Aorta (tissue), 5 donors: ENCODE measurements at regions not wholly inside any gene's neighbourhood (a gene's known extent, or its start where the extent isn't known, plus 50 kb on each side); places are given as distances from the start of the nearest gene placed in this dataset.
"Not testable (repeated sequence)": the region's sequence is repeated elsewhere in the genome, so short reads cannot be mapped to it uniquely, and the experiment has no call there.

ENCODE experiments used
- ATAC-seq: fragments of 200-7000 bp; cut with Tn5 transposase; one replicate; pipeline ENCODE4 v1.9.1; 2022; ENCODE audit warnings: moderate library complexity; ENCODE audit not compliant: low FRiP score
- DNase-seq, 2 donors: peaks; one replicate each; pipeline ENCODE4 v3.0.0-alpha.2; 2020
- H3K27ac ChIP-seq, 2 donors: one replicate each; pipeline ENCODE4 v1.5.1; 2013; ENCODE audit warnings: low read length in 2 of 2, mild to moderate bottlenecking in 2 of 2, moderate library complexity in 2 of 2, control low read depth in 1 of 2, inconsistent platforms in 1 of 2, low read depth in 1 of 2
- H3K27me3 ChIP-seq, 2 donors: one replicate each; pipeline ENCODE4 v1.6.1; 2013; ENCODE audit warnings: control low read depth in 1 of 2, low read length in 1 of 2, mild to moderate bottlenecking in 1 of 2, moderate library complexity in 1 of 2; ENCODE audit not compliant: insufficient read depth in 2 of 2, control insufficient read depth in 1 of 2
- H3K36me3 ChIP-seq, 2 donors: one replicate each; pipeline ENCODE4 v1.6.1; 2013; ENCODE audit warnings: control low read depth in 1 of 2, low read length in 1 of 2, mild to moderate bottlenecking in 1 of 2; ENCODE audit not compliant: insufficient read depth in 2 of 2, control insufficient read depth in 1 of 2
- H3K4me1 ChIP-seq, 2 donors: one replicate each; pipeline ENCODE4 v1.6.1; 2013; ENCODE audit warnings: low read length in 2 of 2, control low read depth in 1 of 2, mild to moderate bottlenecking in 1 of 2, moderate library complexity in 1 of 2; ENCODE audit not compliant: insufficient read depth in 2 of 2, control insufficient read depth in 1 of 2
- H3K4me3 ChIP-seq, 2 donors: one replicate each; pipeline ENCODE4 v1.5.1; 2013; ENCODE audit warnings: low read length in 2 of 2, control low read depth in 1 of 2, mild to moderate bottlenecking in 1 of 2
- H3K9me3 ChIP-seq: one replicate; pipeline ENCODE4 v1.6.1; 2013; ENCODE audit warnings: mild to moderate bottlenecking, low read length; ENCODE audit not compliant: control insufficient read depth
- WGBS, 2 donors: extraction: QIAGEN DNeasy Blood & Tissue Kit; methylation state at CpG; one replicate each; pipeline ENCODE4 v1.1.7; 2013; 5-methylcytosine and 5-hydroxymethylcytosine counted together
- intact Hi-C, 2 donors: fragments of 100-400 bp; cut with DNase I; formaldehyde crosslinking; loops; one replicate each; pipeline versions ENCODE4 v1.14.2 to v1.15.0; 2022
- donor health status: healthy with polysubstance abuse.
- donor health status: Bipolar disorder and iron deficiency.
- donor health status: DM: no; HTN: no; CAD: no.
- donor health status: DM: no; HTN: no; CAD: no.
- donor health status: DM: yes; HTN: yes; CAD: no.

DNA sequence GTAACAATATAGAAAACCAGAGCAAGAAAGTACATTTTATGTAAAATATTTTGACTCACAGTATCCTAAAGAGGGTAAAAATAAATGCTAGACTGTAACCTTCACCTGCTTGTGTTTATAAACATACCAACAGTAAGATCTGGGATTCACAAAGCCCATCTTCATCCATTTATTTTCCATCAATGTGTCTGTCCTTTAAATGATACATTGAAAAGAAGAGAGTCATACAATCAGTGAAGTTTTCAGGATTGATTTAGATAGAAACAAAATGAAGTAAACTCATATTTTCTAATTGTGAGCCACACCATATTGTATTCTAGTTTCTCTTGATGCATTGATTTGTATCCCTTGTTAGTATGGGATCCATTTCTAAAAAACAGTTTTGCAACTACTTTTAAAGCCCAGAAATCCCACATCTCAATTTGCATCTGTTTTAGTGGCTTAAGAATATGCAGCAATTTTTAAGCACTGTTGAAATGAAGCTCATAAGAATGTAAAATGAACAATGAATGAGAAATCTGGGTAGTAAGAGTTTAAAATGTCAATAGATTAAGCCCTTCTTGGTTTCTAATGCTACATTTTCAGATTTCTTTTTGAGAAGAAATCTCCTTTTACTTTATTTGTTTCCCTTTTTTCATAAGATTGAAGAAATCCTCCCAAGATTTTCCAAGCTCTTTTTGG lies 548.1 kb upstream of the ADGRL2 start:
- H3K27me3 ChIP-seq: no peaks in the 10 kb centered on the region
- ATAC-seq: no peak
- H3K4me1 ChIP-seq: no peaks in the 10 kb centered on the region
- peaks cover 3% of the 10 kb centered on the region for H3K9me3 ChIP-seq
- H3K36me3 ChIP-seq: no peaks in the 10 kb centered on the region
- DNase-seq: no peak
- no peak overlapping the region for H3K4me3 ChIP-seq
- intact Hi-C loops: no loop called here
- H3K27ac ChIP-seq: no peak overlapping the region

DNA sequence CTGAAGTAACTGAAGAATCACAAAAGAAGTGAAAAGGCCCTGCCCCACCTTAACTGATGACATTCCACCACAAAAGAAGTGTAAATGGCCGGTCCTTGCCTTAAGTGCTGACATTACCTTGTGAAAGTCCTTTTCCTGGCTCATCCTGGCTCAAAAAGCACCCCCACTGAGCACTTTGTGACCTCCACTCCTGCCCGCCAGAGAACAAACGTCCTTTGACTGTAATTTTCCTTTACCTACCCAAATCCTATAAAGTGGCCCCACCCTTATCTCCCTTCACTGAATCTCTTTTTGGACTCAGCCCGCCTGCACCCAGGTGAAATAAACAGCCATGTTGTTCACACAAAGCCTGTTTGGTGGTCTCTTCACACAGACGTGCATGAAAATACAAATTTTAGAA lies 549.9 kb upstream of the ADGRL2 start:
- H3K36me3 ChIP-seq, H3K27me3 ChIP-seq, DNase-seq, H3K27ac ChIP-seq, H3K9me3 ChIP-seq, H3K4me3 ChIP-seq, ATAC-seq, H3K4me1 ChIP-seq, intact Hi-C loops: not testable (repeated sequence)
- 84 to 90% methylated on average over 4 of the region's 5 CpGs for WGBS, 2 donors

DNA sequence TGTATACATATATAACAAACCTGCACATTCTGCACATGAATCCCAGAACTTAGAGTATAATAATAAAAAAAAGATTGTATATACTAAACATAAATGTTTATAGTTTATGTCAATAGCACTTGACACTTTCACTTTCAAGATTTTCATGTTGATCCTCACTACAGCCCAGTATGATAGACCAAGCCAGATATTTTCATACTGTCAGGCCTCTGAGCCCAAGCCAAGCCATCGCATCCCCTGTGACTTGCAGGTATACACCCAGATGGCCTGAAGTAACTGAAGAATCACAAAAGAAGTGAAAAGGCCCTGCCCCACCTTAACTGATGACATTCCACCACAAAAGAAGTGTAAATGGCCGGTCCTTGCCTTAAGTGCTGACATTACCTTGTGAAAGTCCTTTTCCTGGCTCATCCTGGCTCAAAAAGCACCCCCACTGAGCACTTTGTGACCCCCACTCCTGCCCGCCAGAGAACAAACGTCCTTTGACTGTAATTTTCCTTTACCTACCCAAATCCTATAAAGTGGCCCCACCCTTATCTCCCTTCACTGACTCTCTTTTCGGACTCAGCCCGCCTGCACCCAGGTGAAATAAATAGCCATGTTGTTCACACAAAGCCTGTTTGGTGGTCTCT lies 555.5 kb upstream of the ADGRL2 start:
- DNase-seq, H3K4me3 ChIP-seq, H3K27ac ChIP-seq, ATAC-seq, H3K36me3 ChIP-seq, intact Hi-C loops, H3K4me1 ChIP-seq, H3K9me3 ChIP-seq, H3K27me3 ChIP-seq: not testable (repeated sequence)
- WGBS, 2 donors: 87 to 99% methylated on average over 5 of the region's 6 CpGs

DNA sequence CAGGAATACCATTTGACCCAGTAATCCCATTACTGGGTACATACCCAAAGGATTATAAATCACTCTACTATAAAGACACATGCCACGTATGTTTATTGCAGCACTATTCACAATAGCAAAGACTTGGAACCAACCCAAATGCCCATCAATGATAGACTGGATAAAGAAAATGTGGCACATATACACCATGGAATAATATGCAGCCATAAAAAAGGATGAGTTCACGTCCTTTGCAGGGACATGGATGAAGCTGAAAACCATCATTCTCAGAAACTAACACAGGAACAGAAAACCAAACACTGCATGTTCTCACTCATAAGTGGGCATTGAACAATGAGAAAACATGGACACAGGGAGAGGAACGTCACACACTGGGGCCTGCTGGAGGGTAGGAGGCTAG lies 556.1 kb upstream of the ADGRL2 start:
- H3K9me3 ChIP-seq, intact Hi-C loops, DNase-seq: not testable (repeated sequence)

DNA sequence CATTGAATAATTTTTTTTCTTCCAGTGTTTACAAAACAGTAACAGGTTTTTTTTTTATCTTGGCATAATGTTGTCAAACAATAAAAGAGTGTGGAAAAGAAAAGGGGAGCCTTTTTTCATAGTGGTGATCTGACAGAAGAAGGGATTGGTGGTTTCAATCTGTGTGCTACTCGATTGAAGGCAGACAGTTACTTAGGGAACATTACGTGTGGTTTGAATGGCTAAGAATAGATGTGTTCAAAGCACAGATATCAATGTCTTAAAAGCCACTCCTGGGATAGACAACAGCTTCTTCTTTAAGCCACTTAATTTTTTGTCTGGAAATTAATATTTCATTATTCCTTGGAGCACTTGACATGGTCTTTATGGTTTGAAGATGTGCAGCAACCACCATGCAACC lies 558.6 kb upstream of the ADGRL2 start:
- peaks cover 0 to 1% of the 10 kb centered on the region in 2 donors for H3K4me1 ChIP-seq
- no peaks in the 10 kb centered on the region for H3K27me3 ChIP-seq
- H3K4me3 ChIP-seq: no peak overlapping the region
- H3K9me3 ChIP-seq: peaks cover 2% of the 10 kb centered on the region
- no peak overlapping the region for H3K27ac ChIP-seq
- ATAC-seq: no peak
- no peak for DNase-seq
- no peaks in the 10 kb centered on the region for H3K36me3 ChIP-seq
- 86 to 93% methylated on average over 2 of the region's 2 CpGs for WGBS, 2 donors
- intact Hi-C loops: no loop called here

More for the DNA sequence above, 556.1 kb upstream of the ADGRL2 start:
- not testable (repeated sequence) for H3K4me1 ChIP-seq, H3K27me3 ChIP-seq, ATAC-seq, H3K36me3 ChIP-seq, H3K4me3 ChIP-seq, H3K27ac ChIP-seq
- 92% methylated on average over 3 of the region's 3 CpGs for WGBS, 2 donors

DNA sequence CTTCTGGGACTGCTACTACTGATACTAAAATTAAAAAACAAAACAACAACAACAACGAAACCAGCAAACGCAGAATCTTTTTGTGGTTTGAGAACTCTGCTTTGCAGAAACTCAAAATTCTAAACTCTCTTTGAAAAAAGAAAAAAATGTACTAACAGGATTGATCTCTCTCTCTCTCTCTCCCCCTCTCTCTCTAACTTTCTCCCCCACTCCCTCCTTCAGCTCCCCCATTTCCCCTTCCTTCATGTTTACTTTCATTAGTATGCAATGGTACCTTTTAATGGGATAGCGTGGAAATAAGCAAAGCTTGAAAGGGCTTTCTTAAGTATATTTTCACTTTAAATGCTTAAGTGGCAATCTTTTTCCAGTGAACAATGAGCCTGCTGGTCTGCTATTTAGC lies 562.6 kb upstream of the ADGRL2 start:
- intact Hi-C loops: no loop called here
- Histone ChIP-seq H3K4me1 (peaks cover 0 to 2% of the 10 kb centered on the region in 2 donors), H3K4me3 (peak overlapping the region; percentile 41 to 47), H3K27ac (no peak overlapping the region), H3K9me3 (no peaks in the 10 kb centered on the region), H3K27me3 (no peaks in the 10 kb centered on the region), H3K36me3 (no peaks in the 10 kb centered on the region)
- DNase-seq: no peak
- ATAC-seq: no peak
- WGBS, 2 donors: 23 to 30% methylated on average over 3 of the region's 3 CpGs

DNA sequence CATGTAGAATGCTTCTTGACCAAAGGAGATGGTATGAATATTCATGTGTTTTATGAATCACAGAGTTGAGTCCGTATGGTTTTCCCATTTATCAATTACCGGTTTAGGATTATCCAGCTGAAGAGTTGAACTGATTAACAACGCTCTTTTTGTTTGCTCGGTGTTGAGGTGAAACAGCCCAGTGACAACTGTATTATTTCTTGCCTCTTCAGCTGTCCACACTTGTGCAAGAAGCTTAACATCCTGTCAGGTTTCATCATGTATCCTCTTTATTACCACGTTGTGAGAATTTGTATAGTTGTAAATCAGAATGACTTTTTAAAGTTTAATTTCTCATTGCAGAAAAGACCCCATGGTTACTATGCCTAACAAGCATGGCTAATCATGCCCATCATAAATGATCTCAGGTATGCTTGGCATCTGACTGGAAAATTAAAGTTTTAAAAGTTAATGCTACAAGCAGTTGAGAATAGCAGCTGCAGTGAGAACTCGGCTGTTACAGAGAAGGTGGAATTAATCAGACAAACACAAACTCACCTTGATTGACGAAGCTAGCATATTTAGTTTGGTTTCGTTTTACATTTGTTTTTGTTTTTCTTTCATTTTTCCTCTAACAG lies 563.2 kb upstream of the ADGRL2 start:
- DNase-seq: no peak
- Histone ChIP-seq H3K27me3 (no peaks in the 10 kb centered on the region), H3K27ac (no peak overlapping the region), H3K4me3 (peak overlapping the region; percentile 41 to 47), H3K4me1 (peaks cover 0 to 3% of the 10 kb centered on the region in 2 donors), H3K9me3 (no peaks in the 10 kb centered on the region), H3K36me3 (no peaks in the 10 kb centered on the region)
- ATAC-seq: no peak
- WGBS, 2 donors: 21 to 33% methylated on average over 8 of the region's 8 CpGs
- intact Hi-C loops: no loop called here

DNA sequence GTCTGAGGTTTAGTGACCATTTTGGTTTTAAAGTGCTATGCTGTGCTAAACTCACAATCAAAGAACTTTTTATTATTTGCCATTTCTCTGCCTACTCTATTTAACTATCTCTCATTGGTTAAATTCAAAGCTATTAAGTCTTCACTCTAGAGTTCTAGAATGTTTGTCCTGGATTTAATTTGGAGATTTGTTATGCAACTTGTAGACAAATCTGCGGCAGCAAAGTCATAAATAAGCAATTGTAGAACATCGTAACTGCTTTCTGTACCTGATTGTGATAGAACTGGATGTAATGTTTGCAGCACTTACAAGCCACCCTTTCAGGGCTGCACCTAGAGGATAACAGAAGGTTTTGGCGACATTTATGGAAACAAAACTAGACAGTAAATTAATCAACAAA lies 566.5 kb upstream of the ADGRL2 start:
- ATAC-seq (no peak), DNase-seq (no peak)
- Histone ChIP-seq H3K36me3 (no peaks in the 10 kb centered on the region), H3K4me1 (peaks cover 0 to 6% of the 10 kb centered on the region in 2 donors), H3K27me3 (no peaks in the 10 kb centered on the region), H3K27ac (no peak overlapping the region), H3K9me3 (no peaks in the 10 kb centered on the region), H3K4me3 (no peak overlapping the region)
- intact Hi-C loops: no loop called here
- WGBS, 2 donors: 71 to 83% methylated on average over 3 of the region's 3 CpGs

DNA sequence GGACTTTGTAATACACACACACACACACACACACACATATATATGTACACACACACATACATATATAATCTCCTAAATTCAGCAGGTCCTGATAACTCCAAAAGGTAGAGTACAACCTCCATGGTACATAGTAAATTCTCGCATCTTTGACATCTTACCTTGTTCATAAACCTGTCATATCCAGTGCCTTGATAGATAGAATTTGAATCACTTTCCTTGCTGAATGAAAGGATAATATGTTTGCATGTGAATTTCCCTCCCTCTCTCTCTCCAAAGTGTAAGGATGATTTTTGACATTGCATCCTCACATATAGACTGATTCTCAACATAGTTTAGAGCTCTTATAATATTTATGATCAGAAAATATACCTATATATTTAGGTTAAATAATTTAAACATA lies 567.1 kb upstream of the ADGRL2 start:
- DNase-seq (no peak), ATAC-seq (no peak)
- 92 to 94% methylated on average over 1 of the region's 1 CpG for WGBS, 2 donors
- no peak overlapping the region for H3K4me3 ChIP-seq
- H3K36me3 ChIP-seq: no peaks in the 10 kb centered on the region
- peaks cover 0 to 6% of the 10 kb centered on the region in 2 donors for H3K4me1 ChIP-seq
- H3K9me3 ChIP-seq: no peaks in the 10 kb centered on the region
- H3K27me3 ChIP-seq: no peaks in the 10 kb centered on the region
- H3K27ac ChIP-seq: no peak overlapping the region
- intact Hi-C loops: no loop called here
